GM06990 (cell line): ENCODE measurements at regions not wholly inside any gene's neighbourhood (a gene's known extent, or its start where the extent isn't known, plus 50 kb on each side); places are given as distances from the start of the nearest gene placed in this dataset.

Experiments
- DNase-seq: peaks from one replicate; pipeline ENCODE4 v3.0.0-alpha.2; 2011; ENCODE audit not compliant: insufficient read length; ENCODE audit errors: extremely low read depth
- H3K27me3 ChIP-seq: replicated peaks from 2 replicates; pipeline ENCODE4 v1.6.0; 2011; ENCODE audit warnings: low read length; ENCODE audit not compliant: control insufficient read depth, insufficient read depth
- H3K36me3 ChIP-seq: 2 replicates; pipeline ENCODE4 v1.5.1; 2011; ENCODE audit warnings: low read length; ENCODE audit not compliant: control insufficient read depth, insufficient read depth
- H3K4me3 ChIP-seq: replicated peaks from 2 replicates; pipeline ENCODE4 v1.5.1; 2011; ENCODE audit warnings: low read depth, mild to moderate bottlenecking, control low read depth, low read length
- CTCF ChIP-seq: IDR thresholded peaks from 2 replicates; pipeline ENCODE4 v1.5.1; 2011; ENCODE audit warnings: low read length, control low read depth, mild to moderate bottlenecking, inconsistent platforms; ENCODE audit not compliant: insufficient read depth, poor library complexity, severe bottlenecking

GRCh38 chr2:168369031-168369430 lies 87.0 kb upstream of the CERS6 start:
- H3K36me3 ChIP-seq = no peaks in the 10 kb centered on the region
- no peaks in the 10 kb centered on the region for H3K27me3 ChIP-seq
- TF ChIP-seq CTCF = no peak
- no peak for DNase-seq
- no peak overlapping the region for H3K4me3 ChIP-seq

GRCh38 chr2:168371273-168372019 lies 84.6 kb upstream of the CERS6 start:
- Histone ChIP-seq H3K36me3 (no peaks in the 10 kb centered on the region), H3K4me3 (no peak overlapping the region), H3K27me3 (no peaks in the 10 kb centered on the region)
- no peak for TF ChIP-seq CTCF
- peak; percentile 13 for DNase-seq

- no peaks in the 10 kb centered on the region for H3K36me3 ChIP-seq
- no peaks in the 10 kb centered on the region for H3K27me3 ChIP-seq
- no peak overlapping the region for H3K4me3 ChIP-seq
- no peak for DNase-seq
- no peak for TF ChIP-seq CTCF
Measured at GRCh38 chr2:168373468-168373867, 82.6 kb upstream of the CERS6 start.

GRCh38 chr2:168375195-168375798 lies 80.8 kb upstream of the CERS6 start:
- DNase-seq = no peak
- Histone ChIP-seq H3K36me3 (no peaks in the 10 kb centered on the region), H3K27me3 (no peaks in the 10 kb centered on the region), H3K4me3 (no peak overlapping the region)
- peak; percentile 37 for TF ChIP-seq CTCF

GRCh38 chr2:168378960-168379669 lies 77.0 kb upstream of the CERS6 start:
- H3K27me3 ChIP-seq = no peaks in the 10 kb centered on the region
- TF ChIP-seq CTCF = no peak

More at GRCh38 chr2:168378960-168379669, 77.0 kb upstream of the CERS6 start:
- no peak overlapping the region for H3K4me3 ChIP-seq
- no peak for DNase-seq
- no peaks in the 10 kb centered on the region for H3K36me3 ChIP-seq
